Raji (cell line): ENCODE measurements at regions not wholly inside any gene's neighbourhood (a gene's known extent, or its start where the extent isn't known, plus 50 kb on each side); places are given as distances from the start of the nearest gene placed in this dataset.

Source experiments
- POLR2A ChIP-seq: IDR thresholded peaks from 2 replicates; pipeline ENCODE4 v1.6.1; 2011; ENCODE audit warnings: low read depth, low read length, control low read depth; ENCODE audit not compliant: insufficient read depth

DNA sequence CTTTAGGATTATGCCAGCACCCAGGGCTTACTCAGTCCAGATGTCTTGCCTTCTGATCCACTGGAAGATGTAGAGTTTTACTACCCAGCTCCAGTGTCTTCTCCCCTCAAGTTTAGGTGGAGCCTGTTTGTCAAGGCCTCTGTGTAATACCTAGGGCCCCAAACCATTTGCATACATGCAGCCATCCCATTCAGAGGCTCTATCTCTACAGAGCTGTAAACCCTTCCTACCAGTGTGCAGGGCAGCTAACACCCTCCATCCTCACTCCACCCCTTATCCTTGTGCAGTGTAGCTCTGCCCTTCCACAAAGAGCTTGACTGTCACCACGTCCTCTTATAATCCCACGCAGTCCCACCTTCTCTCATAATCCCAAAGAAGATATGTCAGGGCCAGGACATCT lies 54.6 kb upstream of the GPCPD1 start:
- TF ChIP-seq POLR2A: peak; percentile 58

DNA sequence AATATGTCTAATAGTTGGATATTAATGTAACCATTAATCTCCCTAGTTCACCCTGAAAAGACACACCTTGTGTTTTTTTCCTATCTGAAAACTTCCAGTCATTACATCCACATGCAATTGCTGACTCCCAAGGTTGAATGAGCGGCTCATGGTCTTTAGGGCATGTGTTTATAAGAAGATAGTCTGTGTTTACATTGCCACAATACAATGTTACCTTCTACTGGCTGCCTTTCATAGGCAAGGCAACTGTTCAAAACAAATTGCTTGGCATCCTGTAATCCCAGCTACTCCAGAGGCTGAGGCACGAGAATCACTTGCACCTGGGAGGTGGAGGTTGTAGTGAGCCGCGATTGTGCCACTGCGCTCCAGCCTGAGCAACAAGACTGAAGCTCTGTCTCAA lies 52.6 kb upstream of the GPCPD1 start:
- TF ChIP-seq POLR2A: no peak

DNA sequence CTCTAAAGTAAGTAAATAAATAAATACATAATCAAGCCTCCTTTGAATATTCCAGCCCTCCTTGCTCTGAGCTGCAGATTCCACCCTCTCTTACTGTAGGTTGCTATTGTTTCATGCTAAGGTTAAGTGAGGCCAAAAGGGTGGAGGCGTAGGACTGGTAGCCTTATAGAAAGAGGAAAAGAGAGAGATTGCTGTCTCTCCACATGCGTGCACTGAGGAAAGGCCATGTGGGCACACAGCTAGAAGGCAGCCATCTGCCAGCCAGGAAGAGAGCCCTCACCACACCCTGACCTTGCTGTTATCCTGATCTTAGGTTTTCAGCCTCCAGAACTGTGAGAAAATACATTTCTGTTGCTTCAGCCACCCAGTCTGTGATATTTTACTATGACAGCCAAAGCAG lies 52.0 kb upstream of the GPCPD1 start:
- TF ChIP-seq POLR2A: no peak
